Stimulated activated effector memory CD8-positive, alpha-beta T cell treated with anti-CD3 and anti-CD28 coated beads, Interleukin-12 subunit alpha, Interleukin-12 subunit beta, amount 100 ng/mL, for 72 hours (primary cell): ENCODE measurements at regions not wholly inside any gene's neighbourhood (a gene's known extent, or its start where the extent isn't known, plus 50 kb on each side); places are given as distances from the start of the nearest gene placed in this dataset.

Source experiments
- ATAC-seq: fragments of 150-1000 bp; cut with Tn5 transposase; 2 replicates; pipeline ENCODE4 v1.10.0; 2021
- DNase-seq, 2 donors: peaks; one replicate each; pipeline ENCODE4 v3.0.0; 2021 to 2022; ENCODE audit warnings: low spot score in 2 of 2
- H3K27ac Mint-ChIP-seq: one replicate; pipeline ENCODE4 v1.8.0; 2022; ENCODE audit warnings: mild to moderate bottlenecking, mixed read lengths
- H3K36me3 Mint-ChIP-seq: one replicate; pipeline ENCODE4 v1.8.0; 2022; ENCODE audit warnings: mild to moderate bottlenecking, mixed read lengths
- H3K4me1 Mint-ChIP-seq: one replicate; pipeline ENCODE4 v1.8.0; 2022; ENCODE audit warnings: mixed read lengths
- H3K4me3 Mint-ChIP-seq: one replicate; pipeline ENCODE4 v1.8.0; 2022; ENCODE audit warnings: mild to moderate bottlenecking, mixed read lengths
- H3K9me3 Mint-ChIP-seq: one replicate; pipeline ENCODE4 v1.8.0; 2022; ENCODE audit warnings: mixed read lengths

DNA sequence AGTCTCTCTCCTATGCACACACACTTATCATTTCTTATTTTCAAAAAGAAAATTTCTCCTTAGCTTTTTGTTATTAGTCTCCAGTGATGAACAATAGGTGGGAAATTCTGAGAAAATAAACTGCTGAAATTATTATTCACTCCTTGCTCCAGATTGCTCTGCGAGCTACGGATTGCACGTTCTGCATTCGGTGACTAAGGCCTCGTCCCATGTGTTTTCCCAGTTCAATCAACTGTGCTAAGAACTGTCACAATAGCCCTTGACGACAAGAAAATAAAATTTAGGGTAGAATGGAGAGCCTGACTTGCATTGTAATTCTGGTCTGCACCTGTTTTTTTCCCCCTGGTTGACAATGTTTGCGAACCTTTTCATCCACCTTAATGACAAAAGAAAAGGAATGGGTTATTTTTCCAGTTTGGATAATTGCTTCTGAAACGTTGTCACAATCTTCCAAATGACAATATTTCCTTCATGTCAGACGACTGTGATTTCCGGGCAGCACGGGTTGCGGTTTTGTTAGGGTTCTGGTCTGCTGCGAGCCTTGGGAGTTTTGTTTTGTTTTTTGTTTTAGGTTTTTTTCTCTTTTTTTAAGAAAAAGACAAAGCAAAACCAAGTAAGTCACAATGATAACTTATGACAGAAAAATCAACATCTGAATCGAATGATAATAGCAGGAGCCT lies 124.5 kb upstream of the NOCT start:
- Mint-ChIP-seq H3K36me3 (no peaks in the 10 kb centered on the region), H3K27ac (no peak overlapping the region), H3K9me3 (no peaks in the 10 kb centered on the region), H3K4me1 (no peaks in the 10 kb centered on the region), H3K4me3 (no peak overlapping the region)
- no peak for DNase-seq
- ATAC-seq = no peak

DNA sequence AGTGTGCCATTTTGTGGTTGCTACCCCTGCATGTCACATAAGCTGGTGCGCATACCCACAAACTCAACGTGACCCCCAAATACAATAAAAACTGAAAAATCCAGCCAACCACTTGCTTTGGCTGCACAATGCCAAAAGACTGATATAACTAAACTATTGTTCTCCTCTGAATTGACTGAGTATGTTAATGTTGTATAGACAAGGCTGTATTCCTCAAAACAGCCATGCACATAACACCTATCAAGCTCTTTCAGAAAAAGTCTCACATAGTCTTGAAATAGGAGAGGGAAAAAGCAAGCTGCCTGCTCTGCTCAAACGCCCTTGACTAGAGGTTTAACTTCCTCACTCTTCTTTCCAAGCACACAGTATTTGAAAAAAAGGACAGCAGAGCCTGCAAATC lies 126.4 kb upstream of the NOCT start:
- ATAC-seq (no peak), DNase-seq (no peak)
- Mint-ChIP-seq H3K36me3 (no peaks in the 10 kb centered on the region), H3K9me3 (no peaks in the 10 kb centered on the region), H3K4me3 (no peak overlapping the region), H3K4me1 (no peaks in the 10 kb centered on the region), H3K27ac (no peak overlapping the region)

DNA sequence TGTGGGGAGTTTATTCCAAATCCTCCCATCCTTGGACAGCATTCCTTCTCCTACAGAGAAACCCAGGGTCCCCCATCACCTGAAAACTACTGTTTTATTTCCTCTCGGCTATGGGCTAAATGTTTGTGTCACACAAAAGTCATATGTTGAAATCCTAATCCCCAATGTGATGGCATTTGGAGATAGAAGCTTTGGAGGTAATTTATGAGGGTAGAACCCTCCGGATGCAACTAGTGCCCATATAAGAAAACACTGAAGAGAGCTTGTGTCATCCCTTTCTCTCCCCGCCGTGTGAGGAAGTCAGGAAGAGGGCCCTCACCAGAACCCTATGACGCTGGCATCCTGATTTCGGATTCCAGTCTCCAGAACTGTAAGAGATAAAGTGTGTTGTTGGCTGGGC lies 127.8 kb upstream of the NOCT start:
- ATAC-seq = no peak
- no peaks in the 10 kb centered on the region for H3K9me3 Mint-ChIP-seq
- no peaks in the 10 kb centered on the region for H3K36me3 Mint-ChIP-seq
- H3K27ac Mint-ChIP-seq = no peak overlapping the region
- H3K4me1 Mint-ChIP-seq = no peaks in the 10 kb centered on the region
- no peak overlapping the region for H3K4me3 Mint-ChIP-seq
- DNase-seq = no peak

DNA sequence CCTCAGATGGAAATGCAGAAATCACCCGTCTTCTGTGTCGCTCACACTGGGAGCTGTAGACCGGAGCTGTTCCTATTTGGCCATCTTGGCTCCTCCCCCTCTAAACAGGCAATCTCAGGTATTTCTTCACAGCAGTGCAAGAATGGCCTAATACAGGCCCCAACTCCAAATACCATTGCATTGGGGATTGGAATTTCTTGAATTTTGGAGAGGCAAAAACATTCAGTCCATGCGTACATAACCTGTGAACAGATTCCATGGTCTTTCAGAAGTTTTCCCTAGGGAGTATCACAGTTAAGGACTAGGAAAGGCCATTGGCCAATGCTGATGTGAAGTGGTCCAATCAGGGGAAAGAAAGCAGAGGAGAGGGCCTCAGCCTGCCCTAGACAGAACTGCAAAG lies 128.2 kb upstream of the NOCT start:
- H3K4me3 Mint-ChIP-seq = no peak overlapping the region
- H3K27ac Mint-ChIP-seq = no peak overlapping the region
- ATAC-seq (no peak), DNase-seq (no peak)
- no peaks in the 10 kb centered on the region for H3K9me3 Mint-ChIP-seq
- H3K36me3 Mint-ChIP-seq = no peaks in the 10 kb centered on the region
- H3K4me1 Mint-ChIP-seq = no peaks in the 10 kb centered on the region

DNA sequence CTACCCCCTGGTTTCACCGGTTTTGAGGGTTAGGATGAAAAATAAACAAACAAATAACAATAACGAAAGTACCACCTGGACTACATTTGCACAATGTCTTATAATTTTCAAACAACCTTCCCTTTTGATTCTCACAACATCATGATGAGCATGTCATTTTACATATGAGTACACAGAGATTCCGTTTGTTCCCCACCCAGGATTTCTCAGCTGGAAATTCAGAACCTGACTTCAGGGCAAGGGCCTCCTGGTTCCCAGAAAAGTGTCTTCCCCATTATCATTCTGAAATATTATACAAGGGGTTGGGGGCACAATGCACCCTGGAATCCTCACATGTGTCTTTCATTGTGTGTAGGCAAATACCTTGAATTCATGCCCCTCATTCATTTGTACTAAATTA lies 135.8 kb upstream of the NOCT start:
- Mint-ChIP-seq H3K9me3 (no peaks in the 10 kb centered on the region), H3K27ac (no peak overlapping the region), H3K4me3 (no peak overlapping the region), H3K4me1 (no peaks in the 10 kb centered on the region), H3K36me3 (no peaks in the 10 kb centered on the region)
- ATAC-seq (no peak), DNase-seq (no peak)

DNA sequence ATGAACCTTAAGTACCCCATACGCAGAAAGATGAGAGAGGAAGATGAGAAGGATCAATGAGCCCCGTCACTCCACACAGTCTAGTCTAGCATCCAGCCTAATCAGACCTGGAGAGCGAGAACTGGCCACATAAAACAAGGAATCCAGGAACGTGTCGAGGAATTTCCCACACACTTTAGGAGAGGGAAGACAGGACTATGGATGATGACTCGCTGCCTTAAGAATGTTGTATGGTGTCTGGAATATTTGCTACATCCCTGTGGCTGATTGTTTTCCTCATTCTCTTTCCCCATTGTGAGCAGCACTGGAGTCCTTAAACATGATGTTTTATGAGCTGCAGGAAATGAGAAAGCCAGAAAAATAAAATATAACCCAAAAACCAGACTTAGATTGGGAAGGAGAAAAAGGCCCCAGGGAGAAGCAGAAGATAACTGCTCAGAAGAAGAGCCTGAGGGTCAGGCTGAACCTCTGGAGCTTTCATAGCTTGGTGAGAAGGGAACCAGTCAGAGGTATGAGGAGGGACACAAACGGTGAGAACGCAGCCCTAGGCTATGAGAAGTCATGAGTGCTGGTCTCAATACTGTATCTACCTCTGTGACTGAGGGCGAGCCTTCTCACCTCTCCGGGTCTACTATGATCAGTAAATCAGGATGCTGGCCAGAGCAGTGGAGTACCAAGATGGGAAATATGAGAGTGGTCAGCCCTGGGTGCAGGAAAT lies 139.5 kb upstream of the NOCT start:
- no peak for DNase-seq
- ATAC-seq = peak; percentile 39
- Mint-ChIP-seq H3K27ac (no peak overlapping the region), H3K36me3 (no peaks in the 10 kb centered on the region), H3K4me1 (no peaks in the 10 kb centered on the region), H3K9me3 (no peaks in the 10 kb centered on the region), H3K4me3 (no peak overlapping the region)

DNA sequence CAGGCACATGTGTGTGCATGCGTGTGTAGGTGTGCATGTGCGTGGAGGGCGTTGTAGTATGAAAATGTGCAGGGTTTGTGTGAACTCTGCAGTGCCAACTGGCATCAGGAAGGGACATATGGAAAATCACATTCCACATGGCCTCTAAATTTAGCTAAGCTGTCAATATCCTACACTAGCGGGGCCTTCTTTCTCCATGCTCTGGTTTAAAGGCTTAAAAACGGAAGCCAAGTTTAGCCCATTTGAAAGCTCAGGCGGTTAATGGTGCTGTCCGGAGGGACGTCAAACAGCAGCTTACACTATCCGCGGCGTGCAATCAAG lies 144.1 kb upstream of the NOCT start:
- no peak for ATAC-seq
- no peaks in the 10 kb centered on the region for H3K36me3 Mint-ChIP-seq
- no peaks in the 10 kb centered on the region for H3K4me1 Mint-ChIP-seq
- H3K27ac Mint-ChIP-seq = no peak overlapping the region
- DNase-seq = no peak
- no peaks in the 10 kb centered on the region for H3K9me3 Mint-ChIP-seq
- no peak overlapping the region for H3K4me3 Mint-ChIP-seq

DNA sequence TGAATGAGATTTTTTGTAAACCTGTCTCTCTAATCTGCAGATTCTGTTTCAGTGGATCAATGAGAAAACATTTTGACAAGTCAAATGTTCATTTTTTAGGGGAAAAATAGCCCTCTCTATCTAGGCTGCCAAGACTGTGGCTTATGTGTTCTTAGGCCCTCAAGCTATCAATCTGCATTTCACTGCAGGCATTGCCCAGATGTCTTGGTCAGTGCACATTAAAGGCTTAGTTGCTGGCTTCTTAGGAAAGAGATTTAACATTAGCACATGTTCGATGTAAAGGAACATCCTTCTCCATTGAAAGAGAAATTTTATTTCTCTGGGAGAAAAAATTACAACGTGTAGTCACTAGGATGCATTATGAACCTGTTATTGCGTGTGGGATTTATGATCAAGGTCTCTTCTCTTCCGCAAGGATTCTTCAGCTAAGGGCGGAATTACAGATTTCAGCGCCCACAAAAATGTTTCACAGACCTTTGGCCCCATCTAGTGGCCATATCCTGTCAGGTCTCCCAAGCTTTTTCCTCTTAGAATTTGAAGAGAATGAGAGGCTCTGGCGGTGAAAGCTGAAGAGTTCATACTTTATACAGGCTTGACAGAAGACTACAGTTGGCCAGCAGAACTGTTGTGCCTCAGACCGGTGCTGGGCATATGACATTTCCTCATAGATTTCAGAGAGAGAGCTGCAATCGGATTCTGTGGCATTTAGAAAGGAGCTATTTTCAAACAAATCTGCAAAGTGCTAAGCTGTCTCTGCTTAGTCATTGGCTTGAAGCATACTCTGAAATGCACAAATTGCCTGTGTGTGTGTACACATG lies 144.6 kb upstream of the NOCT start:
- no peaks in the 10 kb centered on the region for H3K9me3 Mint-ChIP-seq
- peak; percentile 33 for ATAC-seq

DNA sequence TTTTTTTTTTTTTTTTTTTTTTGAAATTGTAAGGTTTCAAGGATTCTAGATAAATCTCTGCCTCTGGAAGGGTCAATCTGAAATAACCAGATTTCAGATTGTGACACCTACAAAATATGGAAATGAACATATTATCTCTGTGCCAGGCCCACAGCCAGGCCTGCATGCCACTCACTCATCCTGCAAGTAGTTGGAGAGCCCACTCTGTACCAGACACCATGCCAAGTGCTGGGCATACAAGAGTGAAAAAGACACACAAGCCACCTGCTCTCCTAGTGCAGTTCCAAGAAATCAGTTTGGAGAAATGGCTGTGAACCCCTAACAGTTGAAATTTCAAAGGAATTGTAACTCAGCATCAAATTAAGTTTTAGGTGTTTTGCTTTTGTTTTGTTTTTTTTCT lies 145.9 kb upstream of the NOCT start:
- ATAC-seq (no peak), DNase-seq (no peak)
- no peaks in the 10 kb centered on the region for H3K36me3 Mint-ChIP-seq
- no peak overlapping the region for H3K4me3 Mint-ChIP-seq
- no peak overlapping the region for H3K27ac Mint-ChIP-seq
- H3K4me1 Mint-ChIP-seq = peaks cover 4% of the 10 kb centered on the region
- no peaks in the 10 kb centered on the region for H3K9me3 Mint-ChIP-seq

More for the DNA sequence above, 144.6 kb upstream of the NOCT start:
- H3K4me1 Mint-ChIP-seq = no peaks in the 10 kb centered on the region
- H3K27ac Mint-ChIP-seq = no peak overlapping the region
- peak; percentile 20 to 67 for DNase-seq
- no peak overlapping the region for H3K4me3 Mint-ChIP-seq
- no peaks in the 10 kb centered on the region for H3K36me3 Mint-ChIP-seq

DNA sequence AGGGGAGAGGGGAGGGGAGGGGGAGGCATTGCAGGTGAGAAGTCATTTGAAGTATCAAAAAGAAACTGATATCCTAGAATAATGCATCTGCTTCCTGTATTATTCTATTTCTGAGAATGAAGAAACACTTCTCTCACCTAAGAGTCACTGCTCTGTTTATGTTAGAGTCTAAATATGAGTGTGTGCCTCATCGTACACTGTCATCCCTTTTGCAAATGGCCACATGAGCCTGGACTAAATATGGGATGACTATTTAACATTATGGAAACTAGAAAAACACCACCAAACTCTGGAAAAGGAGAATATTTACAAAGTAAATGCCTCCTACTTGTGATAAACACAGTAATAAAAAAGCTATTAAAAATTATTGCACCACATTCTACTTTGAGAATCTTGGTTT lies 146.4 kb upstream of the NOCT start:
- Mint-ChIP-seq H3K4me1 (peaks cover 4% of the 10 kb centered on the region), H3K9me3 (no peaks in the 10 kb centered on the region), H3K27ac (no peak overlapping the region), H3K36me3 (no peaks in the 10 kb centered on the region), H3K4me3 (no peak overlapping the region)
- DNase-seq (no peak), ATAC-seq (no peak)

DNA sequence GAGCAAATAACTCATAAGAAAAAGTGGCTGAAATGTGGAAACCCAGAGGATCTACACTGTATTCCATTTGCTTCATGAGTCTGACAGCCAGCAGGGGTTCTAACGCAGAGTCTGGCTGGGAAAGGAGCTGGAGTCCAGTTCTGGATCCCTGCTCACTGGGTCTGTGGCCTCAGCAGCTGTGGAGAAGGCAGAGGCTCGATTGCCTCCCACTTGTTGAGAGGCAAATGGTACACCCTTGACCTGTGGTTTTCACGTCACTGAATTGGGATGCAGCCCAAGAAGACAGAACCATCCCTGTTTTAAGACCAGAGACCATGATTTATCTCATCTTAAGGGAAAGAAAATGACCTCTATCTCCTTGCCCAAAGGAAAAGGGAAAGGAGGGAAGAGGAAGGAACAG lies 147.0 kb upstream of the NOCT start:
- Mint-ChIP-seq H3K9me3 (no peaks in the 10 kb centered on the region), H3K36me3 (no peaks in the 10 kb centered on the region), H3K4me3 (no peak overlapping the region), H3K4me1 (peaks cover 4% of the 10 kb centered on the region), H3K27ac (no peak overlapping the region)
- DNase-seq (no peak), ATAC-seq (no peak)

DNA sequence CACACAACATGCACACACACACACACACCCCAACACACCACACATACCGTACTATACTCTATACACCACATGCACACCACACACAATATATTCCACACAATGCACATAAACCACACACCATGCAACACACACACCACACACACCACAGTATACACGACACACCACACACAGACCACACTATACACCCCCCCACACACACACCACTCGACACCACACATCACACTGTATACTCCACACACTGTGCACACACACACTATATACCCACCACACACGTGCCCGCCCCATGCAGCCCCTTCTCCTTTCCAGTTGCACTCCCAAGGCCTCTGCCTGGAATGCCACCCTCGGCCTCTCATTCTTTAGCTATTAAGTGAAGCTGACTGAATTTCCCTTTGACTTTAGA lies 148.2 kb upstream of the NOCT start:
- ATAC-seq = peak; percentile 14
- no peaks in the 10 kb centered on the region for H3K9me3 Mint-ChIP-seq
- no peaks in the 10 kb centered on the region for H3K36me3 Mint-ChIP-seq
- peaks cover 4% of the 10 kb centered on the region for H3K4me1 Mint-ChIP-seq
- DNase-seq = no peak
- no peak overlapping the region for H3K27ac Mint-ChIP-seq
- no peak overlapping the region for H3K4me3 Mint-ChIP-seq

DNA sequence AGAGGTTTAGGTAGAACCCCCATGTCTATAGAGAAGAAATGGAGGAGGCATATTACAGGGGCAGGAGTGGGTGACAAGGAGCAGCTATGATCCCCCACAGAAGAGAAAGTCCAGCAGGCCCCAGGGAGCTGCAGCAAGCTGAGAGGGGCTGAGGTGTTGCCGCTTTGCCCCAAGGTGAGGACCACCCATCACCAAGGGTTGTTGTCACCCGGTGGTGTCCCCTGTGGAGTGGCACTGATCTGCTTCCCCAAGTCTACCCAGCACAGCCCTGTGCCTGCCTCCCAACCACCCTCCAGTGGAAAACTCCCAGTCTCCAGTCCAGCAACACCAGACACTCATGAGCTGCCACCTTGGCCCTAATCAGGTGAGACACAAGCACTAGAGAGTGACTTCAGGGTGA lies 149.3 kb upstream of the NOCT start:
- ATAC-seq (no peak), DNase-seq (no peak)
- Mint-ChIP-seq H3K9me3 (no peaks in the 10 kb centered on the region), H3K4me1 (peaks cover 4% of the 10 kb centered on the region), H3K36me3 (no peaks in the 10 kb centered on the region), H3K4me3 (no peak overlapping the region), H3K27ac (no peak overlapping the region)

DNA sequence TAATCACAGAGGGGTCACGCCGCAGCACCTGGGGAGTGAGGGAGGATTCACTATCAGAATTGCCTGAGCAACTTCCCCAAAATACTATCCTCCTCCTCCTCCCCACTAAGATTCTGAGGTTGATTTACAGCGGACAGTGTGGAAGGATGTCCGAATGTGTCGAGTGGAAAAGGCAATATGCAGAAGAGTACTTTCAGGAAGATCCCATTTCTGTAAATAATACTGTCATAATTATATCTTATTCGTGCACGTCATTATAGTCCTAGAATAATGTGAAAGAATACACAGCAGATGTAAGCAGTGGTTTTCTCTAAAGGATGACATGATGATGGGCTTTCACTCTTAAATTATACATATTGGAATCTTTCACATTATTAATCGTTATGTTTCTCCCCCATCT lies 149.8 kb upstream of the NOCT start:
- Mint-ChIP-seq H3K27ac (no peak overlapping the region), H3K4me3 (no peak overlapping the region), H3K36me3 (no peaks in the 10 kb centered on the region), H3K9me3 (no peaks in the 10 kb centered on the region), H3K4me1 (peaks cover 4% of the 10 kb centered on the region)
- DNase-seq (no peak), ATAC-seq (no peak)

DNA sequence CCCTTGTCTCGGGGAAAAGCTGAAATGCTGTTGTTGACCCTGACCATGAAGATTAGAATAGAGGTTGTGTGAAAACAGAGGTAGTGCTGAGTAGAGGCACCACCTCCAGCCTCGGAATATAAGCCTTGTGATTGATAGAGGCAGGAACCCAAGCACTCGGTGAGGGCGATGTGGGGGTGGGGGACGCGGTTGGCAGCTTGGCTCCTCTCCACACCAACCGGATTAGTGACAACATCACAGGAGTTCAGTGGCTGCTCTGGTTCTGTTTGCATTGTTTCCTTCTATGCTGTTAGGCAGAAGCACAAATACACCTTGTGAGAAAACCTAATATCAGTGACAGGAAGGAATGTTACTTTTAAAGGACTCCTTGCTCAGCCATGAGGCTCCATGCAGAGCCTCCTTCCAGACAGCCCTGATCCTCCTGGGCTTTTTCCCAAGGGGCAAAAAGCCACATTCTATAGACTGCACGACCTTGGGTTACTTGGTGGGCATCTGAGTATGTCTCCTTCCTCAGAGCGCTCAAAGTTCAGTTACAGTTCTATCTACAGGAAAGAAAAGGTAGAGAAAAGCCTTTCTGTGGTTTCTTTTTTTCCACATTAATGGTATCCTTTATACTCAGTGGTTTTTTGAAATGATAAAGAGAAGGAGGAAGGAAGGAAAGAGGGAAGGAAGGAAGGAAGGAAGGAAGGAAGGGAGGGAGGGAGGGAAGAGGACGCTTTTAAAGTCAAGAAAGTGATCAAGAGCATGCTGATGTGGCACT lies 150.4 kb upstream of the NOCT start:
- no peak overlapping the region for H3K27ac Mint-ChIP-seq
- H3K9me3 Mint-ChIP-seq = no peaks in the 10 kb centered on the region
- DNase-seq = no peak

More for the DNA sequence above, 150.4 kb upstream of the NOCT start:
- H3K4me3 Mint-ChIP-seq = no peak overlapping the region
- ATAC-seq = no peak
- H3K36me3 Mint-ChIP-seq = no peaks in the 10 kb centered on the region
- H3K4me1 Mint-ChIP-seq = peaks cover 4% of the 10 kb centered on the region
